ENCODE measurements at regions not wholly inside any gene's neighbourhood (a gene's known extent, or its start where the extent isn't known, plus 50 kb on each side); places are given as distances from the start of the nearest gene placed in this dataset.
"Not testable (repeated sequence)": the region's sequence is repeated elsewhere in the genome, so short reads cannot be mapped to it uniquely, and the experiment has no call there.

DNA sequence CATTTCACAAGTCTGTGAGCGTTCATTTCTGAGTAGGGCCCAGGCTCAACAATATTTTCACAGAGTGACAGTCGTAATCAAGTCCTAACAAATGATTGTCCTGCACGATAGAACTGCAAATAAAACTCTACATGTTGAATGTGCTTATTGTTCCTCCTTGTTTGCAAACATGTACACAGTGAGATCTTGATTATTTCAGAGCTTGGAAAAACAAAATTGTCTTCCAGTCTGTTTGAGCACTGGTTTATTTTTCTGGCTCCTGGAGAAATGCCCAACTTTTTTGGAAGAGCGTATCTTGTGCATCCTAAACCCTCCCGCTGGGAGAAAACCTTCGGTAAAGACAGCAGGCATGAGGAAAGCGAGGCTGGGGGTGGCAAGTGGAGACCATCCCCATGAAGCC, 91.1 kb downstream of the TEX36 start:
- BruUV-seq (replicated peaks), result no TSS peak
- POLR2A ChIA-PET (ENCODE audit: low non-redundant PET), result no interaction called here
- peaks cover 3% of the 10 kb centered on the region for H3K4me1 ChIP-seq (ENCODE audit: insufficient read depth, low read length, poor library complexity, severe bottlenecking)
- H3K36me3 ChIP-seq (ENCODE audit: insufficient read depth, low read length, poor library complexity, severe bottlenecking), result no peaks in the 10 kb centered on the region
- no peaks in the 10 kb centered on the region for H3K9me3 ChIP-seq (ENCODE audit: low read depth, low read length, poor library complexity, severe bottlenecking)
- no peak for DNase-seq (ENCODE audit: low spot score)
- H3K27ac ChIP-seq (ENCODE audit: low read depth, low read length, poor library complexity, severe bottlenecking), result no peak overlapping the region
- H3K27me3 ChIP-seq (replicated peaks; ENCODE audit: insufficient read depth, low read depth, low read length, poor library complexity), result no peaks in the 10 kb centered on the region
- intact Hi-C loops (cut with micrococcal nuclease; ENCODE audit: unreplicated experiment), result no loop called here
- CTCF ChIA-PET, result no interaction called here
- H3K4me3 ChIP-seq (ENCODE audit: low read depth, low read length, poor library complexity, severe bottlenecking), result no peak overlapping the region
- TF ChIP-seq, protein P1, sequence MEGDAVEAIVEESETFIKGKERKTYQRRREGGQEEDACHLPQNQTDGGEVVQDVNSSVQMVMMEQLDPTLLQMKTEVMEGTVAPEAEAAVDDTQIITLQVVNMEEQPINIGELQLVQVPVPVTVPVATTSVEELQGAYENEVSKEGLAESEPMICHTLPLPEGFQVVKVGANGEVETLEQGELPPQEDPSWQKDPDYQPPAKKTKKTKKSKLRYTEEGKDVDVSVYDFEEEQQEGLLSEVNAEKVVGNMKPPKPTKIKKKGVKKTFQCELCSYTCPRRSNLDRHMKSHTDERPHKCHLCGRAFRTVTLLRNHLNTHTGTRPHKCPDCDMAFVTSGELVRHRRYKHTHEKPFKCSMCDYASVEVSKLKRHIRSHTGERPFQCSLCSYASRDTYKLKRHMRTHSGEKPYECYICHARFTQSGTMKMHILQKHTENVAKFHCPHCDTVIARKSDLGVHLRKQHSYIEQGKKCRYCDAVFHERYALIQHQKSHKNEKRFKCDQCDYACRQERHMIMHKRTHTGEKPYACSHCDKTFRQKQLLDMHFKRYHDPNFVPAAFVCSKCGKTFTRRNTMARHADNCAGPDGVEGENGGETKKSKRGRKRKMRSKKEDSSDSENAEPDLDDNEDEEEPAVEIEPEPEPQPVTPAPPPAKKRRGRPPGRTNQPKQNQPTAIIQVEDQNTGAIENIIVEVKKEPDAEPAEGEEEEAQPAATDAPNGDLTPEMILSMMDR (conservative IDR thresholded peaks at IDR 0.05; ENCODE audit: low read depth, low read length), result no peak
- TF ChIP-seq EZH2 (IDR thresholded peaks at IDR 0.05; ENCODE audit: borderline replicate concordance, low read depth, low read length, poor library complexity, severe bottlenecking), result no peak

DNA sequence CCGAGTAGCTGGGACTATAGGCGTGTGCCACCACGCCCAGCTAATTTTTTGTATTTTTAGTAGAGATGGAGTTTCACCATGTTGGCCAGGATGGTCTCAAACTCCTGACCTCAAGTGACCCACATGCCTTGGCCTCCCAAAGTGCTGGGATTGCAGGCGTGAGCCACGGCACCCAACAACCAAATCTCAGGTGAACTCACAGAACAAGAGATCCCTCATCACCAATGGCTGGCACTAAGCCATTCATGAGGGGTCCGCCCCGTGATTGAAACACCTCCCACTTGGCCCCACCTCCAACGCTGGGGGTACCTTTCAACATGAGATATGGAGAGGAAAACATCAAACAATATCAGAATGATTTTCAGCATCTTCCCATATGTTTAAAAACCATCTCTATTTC, 94.2 kb downstream of the TEX36 start:
- H3K27me3 ChIP-seq (replicated peaks; ENCODE audit: insufficient read depth, low read depth, low read length, poor library complexity); intact Hi-C loops (cut with micrococcal nuclease; ENCODE audit: unreplicated experiment); H3K4me3 ChIP-seq (ENCODE audit: low read depth, low read length, poor library complexity, severe bottlenecking); POLR2A ChIA-PET (ENCODE audit: low non-redundant PET); CTCF ChIA-PET; BruUV-seq (replicated peaks); H3K36me3 ChIP-seq (ENCODE audit: insufficient read depth, low read length, poor library complexity, severe bottlenecking); H3K9me3 ChIP-seq (ENCODE audit: low read depth, low read length, poor library complexity, severe bottlenecking); H3K27ac ChIP-seq (ENCODE audit: low read depth, low read length, poor library complexity, severe bottlenecking); DNase-seq (ENCODE audit: low spot score); H3K4me1 ChIP-seq (ENCODE audit: insufficient read depth, low read length, poor library complexity, severe bottlenecking): not testable (repeated sequence)

DNA sequence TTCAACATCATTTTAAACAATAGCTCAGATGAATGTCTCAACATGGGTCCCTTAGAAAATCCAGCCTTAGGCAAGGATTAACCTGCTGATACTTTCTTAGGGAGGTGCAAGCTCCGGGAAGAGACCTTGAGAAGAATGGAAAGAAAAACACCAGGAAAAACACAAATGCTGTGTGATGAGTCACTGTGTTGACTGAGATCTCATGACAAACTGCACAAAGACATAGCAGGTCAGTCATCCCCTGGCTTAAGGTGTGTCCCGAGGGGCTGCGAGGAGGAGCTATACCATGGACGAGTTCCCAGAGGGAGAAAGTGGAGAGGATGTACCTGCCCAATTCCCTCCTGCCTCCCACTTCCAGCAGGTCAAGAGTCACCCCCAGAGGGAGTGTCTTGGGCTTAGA, 98.0 kb downstream of the TEX36 start:
- no TSS peak for BruUV-seq (replicated peaks)
- no peak overlapping the region for H3K27ac ChIP-seq (ENCODE audit: low read depth, low read length, poor library complexity, severe bottlenecking)
- TF ChIP-seq, protein P1 (conservative IDR thresholded peaks at IDR 0.05; ENCODE audit: low read depth, low read length), result no peak
- TF ChIP-seq EZH2 (IDR thresholded peaks at IDR 0.05; ENCODE audit: borderline replicate concordance, low read depth, low read length, poor library complexity, severe bottlenecking), result no peak
- intact Hi-C loops (cut with micrococcal nuclease; ENCODE audit: unreplicated experiment), result no loop called here
- ChIA-PET CTCF (no interaction called here), POLR2A (ENCODE audit: low non-redundant PET) (no interaction called here)
- H3K4me3 ChIP-seq (ENCODE audit: low read depth, low read length, poor library complexity, severe bottlenecking), result no peak overlapping the region
- no peaks in the 10 kb centered on the region for H3K4me1 ChIP-seq (ENCODE audit: insufficient read depth, low read length, poor library complexity, severe bottlenecking)
- H3K27me3 ChIP-seq (replicated peaks; ENCODE audit: insufficient read depth, low read depth, low read length, poor library complexity), result no peaks in the 10 kb centered on the region
- H3K9me3 ChIP-seq (ENCODE audit: low read depth, low read length, poor library complexity, severe bottlenecking), result no peaks in the 10 kb centered on the region
- no peaks in the 10 kb centered on the region for H3K36me3 ChIP-seq (ENCODE audit: insufficient read depth, low read length, poor library complexity, severe bottlenecking)
- DNase-seq (ENCODE audit: low spot score), result no peak

DNA sequence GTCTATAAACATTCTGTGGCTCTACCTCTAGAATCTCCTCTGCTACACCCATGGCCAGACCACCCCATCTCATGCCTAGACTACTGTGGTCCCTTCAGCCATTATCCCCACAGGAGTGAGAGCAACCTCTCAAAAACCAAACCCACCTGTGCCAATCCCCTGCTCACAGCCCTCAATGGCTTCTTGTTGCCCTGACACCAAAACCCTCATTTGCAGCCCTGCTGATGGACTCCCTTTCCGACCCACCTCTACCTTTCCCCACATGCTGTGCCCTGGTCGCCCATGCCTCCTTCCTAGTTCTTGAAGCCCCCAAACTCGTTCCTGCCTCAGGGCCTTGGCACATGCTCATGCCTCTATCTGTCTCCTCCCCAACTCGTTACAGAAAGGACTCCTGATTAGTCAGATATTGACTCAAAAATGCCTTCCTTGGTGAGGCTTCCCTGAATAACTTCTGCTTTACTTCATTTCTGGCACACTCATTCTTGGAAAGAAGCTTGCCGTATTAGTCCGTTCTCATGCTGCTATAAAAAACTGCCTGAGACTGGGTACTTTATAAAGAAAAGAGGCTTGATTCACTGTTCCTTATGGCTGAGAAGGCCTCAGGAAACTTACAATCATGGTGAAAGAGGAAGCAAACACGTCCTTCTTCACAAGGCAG, 104.2 kb downstream of the TEX36 start:
- DNase-seq (ENCODE audit: low spot score), result no peak
- Histone ChIP-seq H3K27me3 (replicated peaks; ENCODE audit: insufficient read depth, low read depth, low read length, poor library complexity) (no peaks in the 10 kb centered on the region), H3K27ac (ENCODE audit: low read depth, low read length, poor library complexity, severe bottlenecking) (no peak overlapping the region), H3K4me3 (ENCODE audit: low read depth, low read length, poor library complexity, severe bottlenecking) (no peak overlapping the region), H3K4me1 (ENCODE audit: insufficient read depth, low read length, poor library complexity, severe bottlenecking) (no peaks in the 10 kb centered on the region), H3K36me3 (ENCODE audit: insufficient read depth, low read length, poor library complexity, severe bottlenecking) (no peaks in the 10 kb centered on the region), H3K9me3 (ENCODE audit: low read depth, low read length, poor library complexity, severe bottlenecking) (no peaks in the 10 kb centered on the region)
- CTCF ChIA-PET, result no interaction called here
- intact Hi-C loops (cut with micrococcal nuclease; ENCODE audit: unreplicated experiment), result no loop called here
- POLR2A ChIA-PET (ENCODE audit: low non-redundant PET), result no interaction called here
- TF ChIP-seq EZH2 (IDR thresholded peaks at IDR 0.05; ENCODE audit: borderline replicate concordance, low read depth, low read length, poor library complexity, severe bottlenecking), result no peak
- TF ChIP-seq, protein P1 (conservative IDR thresholded peaks at IDR 0.05; ENCODE audit: low read depth, low read length), result no peak
- no TSS peak for BruUV-seq (replicated peaks)
